ENCODE measurements at regions not wholly inside any gene's neighbourhood (a gene's known extent, or its start where the extent isn't known, plus 50 kb on each side); places are given as distances from the start of the nearest gene placed in this dataset.

DNA sequence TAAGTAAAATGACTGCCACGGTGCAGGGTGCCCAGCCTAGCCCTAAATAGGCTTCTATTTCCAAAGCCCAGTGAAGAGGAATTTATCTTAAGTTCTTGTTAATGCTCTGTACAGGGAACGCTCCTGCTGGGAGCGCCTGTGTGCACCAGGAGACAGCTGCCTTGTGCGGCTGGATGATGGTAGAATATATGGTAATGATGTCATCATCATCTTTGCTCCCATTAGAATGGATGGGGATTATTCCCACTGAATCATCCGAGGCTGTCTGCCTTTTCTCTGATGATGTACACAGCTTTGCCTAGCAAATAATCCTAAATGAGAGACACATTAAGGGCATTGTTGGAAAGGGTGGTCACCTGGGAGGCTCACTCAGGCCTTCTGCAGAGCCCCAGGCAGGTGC is 928.1 kb downstream of the CCSER2 start:
- no peak for DNase-seq

DNA sequence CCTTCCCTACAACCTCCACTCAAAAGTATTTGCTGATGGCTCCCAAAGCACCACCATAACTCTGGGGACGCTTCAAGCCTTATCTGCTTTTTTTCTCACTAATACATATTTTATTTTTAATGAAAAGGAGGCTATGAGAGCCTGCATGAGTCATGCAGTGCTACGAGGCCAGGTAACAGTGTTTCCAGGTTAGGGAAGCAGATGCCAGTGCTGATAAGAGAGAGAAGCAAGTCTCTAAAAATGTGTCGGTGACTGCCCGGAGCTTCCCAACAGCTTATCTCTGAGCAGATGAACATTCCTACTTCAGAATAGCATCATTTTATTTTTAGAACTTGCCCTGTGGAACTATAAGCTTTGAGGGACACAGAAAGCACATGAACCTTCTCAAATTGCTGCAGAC is 931.5 kb downstream of the CCSER2 start:
- DNase-seq = no peak

DNA sequence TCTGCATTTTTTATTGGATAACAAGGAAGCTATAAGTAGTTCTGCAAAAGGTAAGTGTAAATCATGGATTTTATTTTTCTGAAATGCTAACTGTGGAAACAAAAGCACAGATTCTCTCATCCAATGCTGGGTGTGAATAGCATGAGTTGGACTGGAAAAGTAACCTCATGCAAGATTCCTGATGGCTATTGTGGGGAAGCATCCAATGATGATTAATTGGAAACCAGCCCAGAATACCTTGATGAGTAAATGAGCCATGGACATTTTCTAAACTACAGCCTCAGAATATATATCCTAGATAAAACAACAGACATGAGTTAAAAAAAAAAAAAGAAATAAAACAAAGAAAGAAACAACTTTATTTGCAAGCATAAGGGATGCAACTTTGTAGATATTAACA is 934.6 kb downstream of the CCSER2 start:
- no peak for DNase-seq

DNA sequence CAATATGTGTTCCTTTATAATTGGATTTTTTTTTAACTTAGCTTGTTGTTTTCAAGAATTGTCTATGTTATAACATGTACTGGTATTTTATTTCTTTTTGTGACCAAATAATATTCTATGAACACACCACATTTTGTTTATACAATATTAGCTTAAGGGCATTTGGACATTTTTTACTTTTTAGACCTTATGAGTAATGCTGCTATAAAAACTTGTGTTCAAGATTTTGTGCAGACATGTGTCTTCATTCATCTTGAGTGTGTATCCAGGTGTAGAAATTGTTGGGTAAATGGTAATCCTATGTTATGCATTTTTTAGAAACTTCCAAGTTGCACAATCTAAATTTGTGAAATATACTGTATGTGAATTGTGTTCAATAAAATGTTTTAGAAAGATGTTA is 936.7 kb downstream of the CCSER2 start:
- no peak for DNase-seq

DNA sequence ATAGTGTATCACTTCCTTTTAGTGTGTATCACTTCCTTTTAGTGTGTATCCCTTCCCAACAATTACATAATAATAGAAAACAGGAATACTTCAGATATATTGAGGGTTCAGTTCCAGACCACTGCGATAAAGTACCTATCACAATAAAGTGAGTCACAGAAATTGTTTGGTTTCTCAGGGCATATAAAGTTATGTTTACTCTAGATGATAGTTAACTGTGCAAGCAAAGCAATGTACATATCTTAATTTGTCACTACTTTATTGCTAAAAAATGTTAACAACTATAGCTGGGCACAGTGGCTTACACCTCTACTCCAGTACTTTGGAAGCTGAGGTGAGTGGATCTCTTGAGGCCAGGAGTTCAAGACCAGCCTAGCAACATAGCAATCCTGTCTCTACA is 938.4 kb downstream of the CCSER2 start:
- DNase-seq = no peak

DNA sequence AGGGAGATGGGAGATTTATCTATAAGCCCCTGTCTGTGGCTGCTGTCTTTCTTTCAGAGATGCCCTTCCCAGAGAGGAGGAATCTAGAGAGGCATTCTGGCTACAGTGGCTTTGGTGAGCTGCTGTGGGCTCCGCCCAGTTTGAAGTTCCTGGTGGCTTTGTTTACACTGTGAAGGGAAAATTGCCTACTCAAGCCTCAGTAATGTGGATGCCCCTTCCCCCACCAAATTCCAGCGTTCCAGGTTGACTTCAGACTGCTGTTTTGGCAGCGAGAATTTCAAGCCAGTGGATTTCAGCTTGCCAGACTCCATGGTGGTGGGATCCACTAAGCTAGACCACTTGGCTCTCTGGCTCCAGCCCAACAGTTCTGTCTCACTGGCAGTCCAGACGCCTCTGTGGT is 951.6 kb downstream of the CCSER2 start:
- DNase-seq = no peak

DNA sequence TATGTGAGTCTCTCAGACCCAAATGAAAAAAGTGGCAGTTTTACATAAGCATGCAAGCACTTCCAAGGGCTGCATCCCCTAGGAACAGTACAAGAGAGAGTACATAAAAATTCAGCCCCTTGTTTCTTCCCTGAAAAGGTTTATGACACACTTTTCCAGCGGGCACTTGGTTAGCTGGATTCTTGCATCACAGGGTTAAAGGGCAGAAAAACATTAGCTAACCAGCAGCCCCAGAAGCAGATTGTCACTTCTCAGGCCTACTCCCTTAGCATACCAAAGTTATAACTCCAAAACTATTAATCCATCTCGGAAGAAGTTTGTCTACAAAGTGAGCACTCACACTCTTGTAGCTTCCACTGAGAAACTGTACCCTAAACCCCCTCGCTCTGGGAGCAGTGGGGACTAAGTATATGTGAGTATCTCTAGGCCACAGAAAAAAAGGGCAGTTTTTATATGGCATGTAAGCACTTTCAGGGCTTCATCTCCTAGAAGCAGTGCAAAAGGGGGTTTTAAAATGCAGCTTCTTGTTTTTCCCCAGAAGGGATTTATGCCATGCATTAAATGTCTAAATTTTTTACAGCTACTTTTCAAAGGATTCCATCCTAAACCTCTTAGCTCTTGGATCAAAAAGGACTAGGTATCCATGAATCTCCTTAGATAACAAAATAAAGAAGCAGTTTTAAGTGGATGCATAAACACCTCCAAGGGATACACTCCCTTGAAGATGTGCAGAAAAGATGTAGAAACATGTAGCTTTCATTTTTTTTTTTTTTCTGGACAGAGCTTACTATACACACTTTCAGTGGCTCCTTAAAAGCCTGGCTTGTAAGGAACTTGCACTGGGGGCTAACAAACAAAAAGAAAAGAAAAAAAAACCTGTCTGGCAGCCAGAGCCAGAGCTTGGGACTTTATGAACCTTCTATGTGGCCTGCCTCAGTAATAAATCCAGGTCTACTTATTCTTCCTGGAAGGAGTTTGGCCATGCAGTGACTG is 956.7 kb downstream of the CCSER2 start:
- no peak for DNase-seq

DNA sequence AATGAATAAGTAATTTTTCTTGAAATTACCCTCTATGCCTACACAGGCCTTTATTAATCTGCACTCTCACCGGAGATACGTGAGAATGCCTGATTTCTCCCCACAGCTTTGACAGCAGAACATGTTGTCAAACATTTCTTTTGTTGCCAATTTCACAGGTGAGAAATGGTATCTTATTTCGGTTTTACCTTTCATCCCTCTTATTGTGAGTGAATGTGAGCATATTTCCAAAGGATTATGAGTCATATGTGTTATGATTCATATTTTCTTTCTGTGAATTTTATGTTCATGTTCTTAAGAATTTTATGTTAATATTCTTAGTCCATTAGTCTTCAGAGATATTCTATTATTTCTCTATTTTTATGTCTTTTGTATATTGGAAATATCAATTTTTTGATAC is 965.1 kb downstream of the CCSER2 start:
- DNase-seq = no peak

DNA sequence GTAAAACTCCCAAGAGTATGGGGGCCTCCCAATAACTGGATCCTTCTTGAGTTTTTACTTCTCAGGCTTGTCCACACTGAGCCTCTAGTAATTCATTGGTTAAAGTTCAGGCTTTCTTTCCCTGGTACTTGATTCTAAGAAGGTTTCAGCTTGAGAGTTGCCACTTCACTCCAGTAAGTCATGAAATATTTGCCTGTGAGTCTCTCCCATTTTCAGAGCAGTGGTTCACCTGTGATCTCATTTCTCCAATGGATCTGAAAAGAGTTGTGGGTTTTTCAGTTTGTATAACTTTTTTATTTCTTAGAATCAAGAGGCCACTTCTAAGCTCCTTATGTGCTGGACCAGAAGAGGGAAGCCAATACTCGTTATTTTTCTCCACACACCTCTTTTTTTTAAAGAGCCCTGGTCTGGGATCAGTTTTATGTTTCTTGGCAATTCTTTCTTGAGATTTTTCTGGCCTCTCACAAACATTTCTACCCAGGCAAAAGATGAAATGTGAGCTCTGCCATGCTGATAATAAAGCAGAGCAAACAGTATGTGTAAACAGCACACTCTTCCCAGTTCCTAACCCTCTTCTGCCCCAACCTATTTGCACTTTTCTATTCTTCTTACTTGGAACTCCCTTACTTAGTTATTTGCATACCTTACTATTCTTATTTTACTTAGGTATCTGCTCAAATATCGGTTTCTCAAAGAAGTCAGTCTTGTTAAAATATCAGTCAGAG is 983.4 kb downstream of the CCSER2 start:
- DNase-seq = no peak

DNA sequence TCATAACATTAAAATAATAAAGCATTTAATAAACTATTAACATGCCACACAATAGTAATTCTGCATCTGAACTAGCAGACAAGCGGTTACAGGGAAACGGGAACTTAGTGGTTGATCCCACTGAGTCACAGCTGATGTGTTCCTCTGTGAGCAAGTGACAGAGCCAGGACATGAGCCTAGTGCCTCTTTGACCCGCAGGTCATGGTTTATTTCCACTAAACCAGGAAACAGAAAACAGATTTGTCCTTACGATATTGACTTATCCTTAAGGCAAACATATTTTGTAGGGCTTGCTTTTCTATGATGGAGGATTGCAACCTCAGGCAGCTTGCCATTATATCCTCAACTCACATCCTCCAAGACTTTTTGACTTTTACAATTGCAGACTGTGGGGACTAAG is 987.3 kb downstream of the CCSER2 start:
- DNase-seq = no peak

DNA sequence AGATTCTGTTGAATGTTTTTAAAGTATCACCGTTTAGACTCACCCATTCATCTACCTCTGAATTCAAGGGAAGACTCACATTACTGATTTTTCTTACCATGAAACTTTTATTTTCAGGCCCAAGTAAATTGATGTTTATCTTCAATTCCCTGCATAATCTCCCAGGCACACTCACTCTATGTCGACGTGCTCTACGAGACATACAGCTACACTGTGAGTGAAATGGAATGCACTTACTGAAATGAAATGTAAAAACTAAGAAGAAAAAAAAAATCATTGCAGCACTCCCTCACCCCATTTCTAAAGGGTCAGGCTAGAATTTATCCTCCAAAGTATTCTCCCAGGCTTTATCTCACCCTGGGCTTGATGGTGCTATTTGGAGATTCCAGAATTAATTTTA is 987.9 kb downstream of the CCSER2 start:
- no peak for DNase-seq

DNA sequence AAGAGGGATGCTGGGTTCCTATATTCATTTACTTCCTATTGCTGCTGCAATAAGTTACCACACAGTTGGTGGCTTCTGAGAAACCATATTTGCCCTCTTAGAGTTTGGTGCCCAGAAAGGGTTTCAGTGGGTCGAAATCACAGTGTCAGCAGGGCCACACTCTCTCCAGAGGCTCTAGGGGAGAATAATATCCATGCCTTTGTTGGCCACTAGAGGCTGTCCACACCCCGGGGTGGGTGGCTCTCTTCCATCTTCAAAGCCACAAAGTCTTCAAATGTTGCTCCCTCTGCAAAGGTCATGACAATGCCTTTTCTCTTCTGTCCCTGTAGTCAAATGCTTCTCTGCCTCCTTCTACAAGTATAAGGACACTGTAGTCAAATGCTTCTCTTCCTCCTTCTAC is 989.4 kb downstream of the CCSER2 start:
- DNase-seq = no peak

DNA sequence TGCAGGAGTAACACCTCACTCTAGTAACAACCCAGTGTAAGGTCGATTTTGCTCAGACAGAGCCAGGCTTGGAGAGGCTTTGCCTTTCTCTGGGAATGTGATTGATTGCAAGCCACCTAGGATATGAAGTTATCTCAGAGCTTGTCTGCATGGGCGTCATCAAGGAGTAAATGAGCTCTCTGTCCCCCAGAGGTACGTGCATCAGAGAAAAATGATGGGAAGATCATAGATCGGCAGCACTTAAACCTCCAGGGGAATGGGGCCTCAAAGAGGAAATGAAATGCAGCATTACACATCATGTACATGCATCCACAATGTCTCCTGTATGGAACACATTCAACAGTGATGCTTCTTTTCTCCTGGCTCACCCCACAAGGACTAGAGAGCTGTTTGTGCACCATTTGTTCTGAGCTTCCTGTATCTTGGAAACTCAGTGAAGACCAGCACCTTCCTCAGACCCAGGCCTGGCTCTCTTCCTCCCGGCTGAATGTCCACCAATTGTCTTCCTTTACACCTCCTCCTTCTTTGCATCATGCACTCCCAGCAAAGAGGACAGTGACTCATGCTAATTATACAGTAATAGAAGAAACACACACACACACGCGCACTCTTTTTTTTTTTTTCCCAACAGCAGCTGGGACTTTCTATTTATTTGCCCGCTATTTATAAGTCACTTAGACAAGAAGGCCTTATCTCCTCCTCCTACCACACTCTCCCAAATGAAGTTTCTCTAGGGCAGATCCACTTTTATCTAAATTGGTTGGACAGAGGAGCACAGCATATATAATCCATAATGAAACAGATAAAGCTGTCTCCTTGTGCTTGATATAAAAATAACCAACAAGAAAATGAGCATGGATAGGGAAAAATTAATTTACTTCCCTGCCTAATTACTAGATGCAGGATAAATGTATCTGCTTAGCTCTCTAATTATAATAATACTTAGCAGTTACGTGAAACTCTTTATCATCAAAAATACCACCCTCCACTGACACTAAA is 990.7 kb downstream of the CCSER2 start:
- DNase-seq = no peak

DNA sequence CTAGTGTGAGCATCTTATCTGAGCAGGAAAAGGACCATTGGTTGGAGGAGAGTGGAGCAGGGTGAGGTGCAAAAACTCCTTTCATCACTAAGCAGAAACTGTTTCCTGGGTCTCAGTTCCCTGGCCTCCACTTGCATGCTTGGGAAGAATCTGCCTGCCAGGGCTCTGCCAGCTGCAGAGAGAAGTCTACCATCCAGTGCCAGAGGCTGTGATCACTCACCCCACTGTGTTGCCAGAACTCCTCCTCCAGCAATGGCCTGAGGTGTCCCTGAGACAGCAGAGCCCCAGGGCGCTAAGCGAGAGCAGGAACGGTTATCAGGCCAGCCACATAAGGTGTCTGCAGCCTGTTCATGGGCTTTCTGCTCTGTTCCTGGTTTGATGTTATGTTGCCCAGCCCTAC is 991.4 kb downstream of the CCSER2 start:
- no peak for DNase-seq

DNA sequence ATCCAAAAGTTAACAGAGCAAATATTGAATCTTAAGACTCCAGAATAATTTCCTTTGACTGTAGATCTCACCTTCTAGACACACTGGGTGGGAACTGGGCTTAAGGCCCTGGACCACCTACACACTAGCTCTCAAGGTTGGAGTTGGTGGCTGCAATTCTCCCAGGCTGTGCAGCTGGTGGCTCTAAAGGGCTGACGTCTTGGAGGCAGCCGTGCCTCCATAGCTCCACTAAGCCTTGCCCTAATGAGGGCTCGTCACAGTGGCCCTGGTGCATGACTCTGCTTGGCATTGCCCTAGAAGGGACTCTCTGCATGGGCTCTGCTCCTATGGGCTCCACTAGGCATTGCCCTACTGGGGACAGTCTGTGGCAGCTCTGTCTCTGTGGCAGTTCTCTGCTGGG is 1005.2 kb downstream of the CCSER2 start:
- no peak for DNase-seq

DNA sequence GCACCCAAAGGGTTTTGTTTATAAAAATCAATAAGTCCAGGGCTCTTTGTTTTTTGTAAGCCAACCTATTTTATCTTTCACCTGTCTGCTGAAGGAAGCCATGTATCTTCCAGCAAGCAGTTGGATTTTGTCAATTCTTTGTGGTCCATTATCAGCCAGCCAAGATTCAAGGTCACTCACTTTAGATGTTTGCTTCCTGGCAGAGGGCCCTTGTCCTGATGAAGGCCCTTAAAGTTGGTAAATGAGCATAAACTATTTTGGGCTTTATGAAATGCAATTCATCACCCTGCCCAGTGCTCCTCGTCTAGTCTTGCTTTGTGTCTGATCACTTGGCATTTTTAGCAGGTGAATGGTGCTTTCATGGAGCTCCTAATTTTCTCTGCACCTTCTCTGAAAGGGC is 1004.2 kb downstream of the GRID1 start:
- no peak for DNase-seq

DNA sequence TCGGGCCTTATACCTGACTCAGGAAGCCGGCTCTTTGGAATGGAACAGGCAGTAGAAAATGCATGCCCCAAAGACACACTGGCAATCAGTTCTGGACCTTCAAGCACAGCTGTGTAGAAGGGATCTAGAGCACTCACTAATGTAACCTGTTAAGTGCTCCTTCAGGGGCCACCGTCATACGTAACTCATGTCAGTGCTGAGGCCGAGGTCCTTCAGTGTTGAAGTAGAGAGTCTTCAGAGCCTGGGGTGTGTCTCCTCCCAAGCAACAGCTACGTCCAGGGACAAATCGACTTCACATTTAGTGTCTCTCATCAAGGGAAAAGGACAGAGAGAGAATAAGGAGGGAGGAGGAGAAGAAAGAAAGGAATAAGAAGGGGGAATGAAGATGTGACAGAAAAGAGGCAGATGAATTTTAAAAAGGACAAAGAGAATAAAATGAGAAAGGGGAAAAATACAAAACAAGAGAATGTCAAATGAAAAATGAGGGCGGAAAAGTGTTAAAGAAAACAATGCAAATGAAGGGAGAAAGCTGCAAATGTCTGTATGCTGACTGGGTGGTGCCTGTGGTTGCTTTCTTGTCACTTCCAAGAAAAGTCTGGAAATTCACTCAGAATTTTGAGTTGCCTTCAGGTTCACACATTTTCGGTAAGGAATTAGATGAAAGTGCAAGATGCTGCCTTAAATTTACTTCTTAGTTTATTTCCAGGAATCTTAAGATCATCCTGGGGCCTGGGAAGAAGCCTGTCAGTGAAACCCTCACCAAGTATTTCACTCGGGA is 989.4 kb downstream of the GRID1 start:
- no peak for DNase-seq

DNA sequence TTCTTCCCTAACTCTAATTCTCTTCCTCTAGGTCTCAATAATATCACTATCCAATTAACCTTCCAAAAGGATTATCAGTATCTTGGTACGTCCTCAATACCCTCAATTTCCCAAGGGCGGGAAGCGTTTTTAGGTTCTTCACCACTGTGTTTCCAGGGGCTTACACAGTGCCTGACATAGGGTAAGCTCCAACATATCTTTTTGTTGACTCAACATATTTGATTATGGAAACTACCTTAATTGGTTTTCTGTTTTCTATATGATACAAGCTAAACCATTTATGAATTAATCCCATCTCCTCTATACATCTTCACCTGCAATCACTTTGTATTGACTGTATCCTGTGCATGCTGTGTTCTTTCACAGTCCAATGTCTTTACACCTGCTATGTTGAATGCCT is 987.3 kb downstream of the GRID1 start:
- no peak for DNase-seq

DNA sequence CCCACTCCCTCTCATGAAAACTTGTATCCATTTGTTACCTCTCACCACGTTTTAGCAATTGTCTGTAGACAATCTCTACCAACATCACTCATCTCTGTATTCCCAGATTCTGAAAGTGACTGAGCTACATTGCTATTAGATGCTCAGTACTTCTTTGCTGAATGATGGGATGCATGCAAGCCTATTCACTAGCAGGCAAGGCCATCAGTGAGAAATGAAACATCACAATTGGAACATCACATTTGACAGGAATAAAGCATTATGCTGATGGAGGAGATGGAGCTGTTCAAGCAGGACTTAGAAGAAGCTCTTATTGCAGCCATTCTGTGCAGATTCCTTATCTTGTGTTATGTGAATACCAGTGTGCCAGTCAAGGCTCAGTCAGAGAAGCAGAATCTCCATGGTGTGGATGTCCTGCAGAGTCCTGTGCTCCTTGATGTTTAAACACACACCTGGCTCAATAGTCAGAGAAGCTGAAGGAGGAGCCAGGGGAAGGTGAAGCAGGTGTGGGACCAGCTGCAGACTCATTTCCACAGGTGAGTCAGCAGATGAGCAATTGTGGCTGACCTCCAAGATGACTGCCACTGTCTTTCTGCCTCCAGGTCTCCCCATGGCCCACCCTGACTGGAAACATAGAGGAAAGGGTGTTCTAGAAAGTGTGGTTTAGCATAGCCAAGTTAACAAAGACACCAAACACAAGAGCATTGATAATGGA is 965.5 kb downstream of the GRID1 start:
- no peak for DNase-seq

DNA sequence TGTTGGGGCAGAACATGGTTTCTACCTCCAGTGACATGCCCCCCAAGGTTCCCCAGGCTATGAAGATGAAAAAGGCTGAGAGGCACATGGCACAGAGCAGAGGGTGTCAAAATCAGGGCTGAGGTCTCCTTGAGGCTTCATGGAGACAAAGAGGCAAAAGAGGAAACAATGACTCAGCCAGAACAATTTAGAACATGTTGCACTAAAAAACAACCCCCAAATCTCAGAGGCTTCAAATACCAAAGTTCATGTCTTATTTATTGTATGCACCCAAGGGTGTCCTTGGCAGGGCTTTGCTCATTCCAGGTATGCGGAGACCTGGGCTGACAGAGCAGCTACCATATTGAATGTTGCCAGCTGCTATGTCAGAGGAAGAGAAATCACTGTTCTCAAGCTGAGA is 964.1 kb downstream of the GRID1 start:
- DNase-seq = no peak

DNA sequence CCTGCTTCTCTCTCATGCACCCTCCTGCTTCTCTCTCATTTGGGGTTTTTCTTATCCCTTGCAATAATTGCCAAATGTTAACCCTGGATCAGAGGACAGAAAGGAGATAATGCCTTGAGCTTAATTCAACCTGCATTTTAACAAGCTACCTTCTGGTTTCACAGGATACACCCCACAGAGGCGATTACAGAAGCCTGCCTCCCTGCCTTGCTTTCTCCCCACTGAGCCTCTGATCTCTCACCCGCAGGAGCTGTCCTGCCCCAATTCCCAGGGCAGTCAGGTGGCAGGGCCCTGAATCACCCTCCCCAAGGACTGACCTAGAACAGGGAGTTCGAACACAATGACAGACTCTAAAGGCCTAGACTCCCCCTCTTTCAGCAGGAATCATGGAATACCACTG is 959.5 kb downstream of the GRID1 start:
- no peak for DNase-seq

DNA sequence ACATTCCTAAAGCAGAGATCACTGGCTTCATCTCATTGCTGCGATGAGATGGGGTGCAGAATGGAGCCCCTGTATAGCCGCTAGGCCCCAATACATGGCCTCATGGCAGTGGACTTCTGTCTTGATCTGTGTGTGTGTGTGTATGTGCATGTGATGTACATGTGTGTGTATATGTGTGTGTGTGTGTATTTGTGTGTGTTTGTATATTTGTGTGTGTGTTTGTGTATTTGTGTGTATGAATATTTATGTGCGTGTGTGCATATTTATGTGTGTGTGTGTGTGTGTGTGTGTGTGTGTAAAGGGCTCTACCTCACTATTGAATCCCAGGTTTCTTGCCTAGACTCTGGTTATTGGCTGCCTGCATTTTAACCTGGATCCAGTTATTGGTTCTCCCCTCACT is 958.2 kb downstream of the GRID1 start:
- no peak for DNase-seq
